Endothelial cell (in vitro differentiated cells): ENCODE measurements at regions not wholly inside any gene's neighbourhood (a gene's known extent, or its start where the extent isn't known, plus 50 kb on each side); places are given as distances from the start of the nearest gene placed in this dataset.

Source experiments
- DNase-seq: peaks from one replicate; pipeline ENCODE4 v3.0.0; 2021; ENCODE audit warnings: low spot score
- H3K27ac Mint-ChIP-seq: one replicate; pipeline ENCODE4 v1.8.0; 2021; ENCODE audit warnings: mixed read lengths, inconsistent platforms; ENCODE audit not compliant: unreplicated experiment
- H3K27me3 Mint-ChIP-seq: one replicate; pipeline ENCODE4 v1.8.0; 2021; ENCODE audit warnings: mild to moderate bottlenecking, moderate library complexity, mixed read lengths, inconsistent platforms; ENCODE audit not compliant: unreplicated experiment
- H3K36me3 Mint-ChIP-seq: one replicate; pipeline ENCODE4 v1.8.0; 2021; ENCODE audit warnings: mild to moderate bottlenecking, low read depth, mixed read lengths, inconsistent platforms; ENCODE audit not compliant: unreplicated experiment
- H3K4me1 Mint-ChIP-seq: one replicate; pipeline ENCODE4 v1.8.0; 2021; ENCODE audit warnings: mild to moderate bottlenecking, mixed read lengths, inconsistent platforms; ENCODE audit not compliant: unreplicated experiment
- H3K4me3 Mint-ChIP-seq: one replicate; pipeline ENCODE4 v1.8.0; 2021; ENCODE audit warnings: mild to moderate bottlenecking, mixed read lengths, inconsistent platforms; ENCODE audit not compliant: unreplicated experiment
- H3K9me3 Mint-ChIP-seq: one replicate; pipeline ENCODE4 v1.8.0; 2021; ENCODE audit warnings: mixed read lengths, inconsistent platforms; ENCODE audit not compliant: unreplicated experiment
- TF ChIP-seq, protein P1 (sequence below): fragments of 200-600 bp; sonication (generic); IDR thresholded peaks from one replicate; pipeline ENCODE4 v1.5.0; 2021; ENCODE audit warnings: antibody characterized with exemption; ENCODE audit not compliant: unreplicated experiment

DNA sequence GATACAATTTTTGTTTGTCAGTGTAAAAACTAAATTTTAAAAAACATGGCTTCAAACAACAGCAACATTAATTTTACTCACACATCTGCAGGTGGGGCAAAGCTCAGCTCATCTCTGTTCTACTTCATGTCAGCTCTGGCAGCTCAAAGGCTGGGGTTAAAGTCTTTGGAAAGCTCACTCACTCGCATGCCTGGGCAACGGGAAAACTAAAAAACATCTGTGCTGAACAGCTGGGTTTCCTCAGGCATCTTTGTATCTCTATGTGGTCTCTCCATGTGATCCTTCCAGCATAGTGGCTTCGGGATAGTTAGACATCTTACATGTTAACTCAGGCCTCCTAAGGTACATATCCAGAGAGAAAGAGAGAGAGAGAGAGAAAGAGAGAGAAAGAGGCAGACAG lies 499.6 kb downstream of the RFPL4B start:
- Mint-ChIP-seq H3K4me3 (no peak overlapping the region), H3K4me1 (peaks cover 2% of the 10 kb centered on the region), H3K27me3 (no peaks in the 10 kb centered on the region), H3K9me3 (no peaks in the 10 kb centered on the region), H3K27ac (no peak overlapping the region), H3K36me3 (no peaks in the 10 kb centered on the region)
- DNase-seq = no peak
- TF ChIP-seq, protein P1, sequence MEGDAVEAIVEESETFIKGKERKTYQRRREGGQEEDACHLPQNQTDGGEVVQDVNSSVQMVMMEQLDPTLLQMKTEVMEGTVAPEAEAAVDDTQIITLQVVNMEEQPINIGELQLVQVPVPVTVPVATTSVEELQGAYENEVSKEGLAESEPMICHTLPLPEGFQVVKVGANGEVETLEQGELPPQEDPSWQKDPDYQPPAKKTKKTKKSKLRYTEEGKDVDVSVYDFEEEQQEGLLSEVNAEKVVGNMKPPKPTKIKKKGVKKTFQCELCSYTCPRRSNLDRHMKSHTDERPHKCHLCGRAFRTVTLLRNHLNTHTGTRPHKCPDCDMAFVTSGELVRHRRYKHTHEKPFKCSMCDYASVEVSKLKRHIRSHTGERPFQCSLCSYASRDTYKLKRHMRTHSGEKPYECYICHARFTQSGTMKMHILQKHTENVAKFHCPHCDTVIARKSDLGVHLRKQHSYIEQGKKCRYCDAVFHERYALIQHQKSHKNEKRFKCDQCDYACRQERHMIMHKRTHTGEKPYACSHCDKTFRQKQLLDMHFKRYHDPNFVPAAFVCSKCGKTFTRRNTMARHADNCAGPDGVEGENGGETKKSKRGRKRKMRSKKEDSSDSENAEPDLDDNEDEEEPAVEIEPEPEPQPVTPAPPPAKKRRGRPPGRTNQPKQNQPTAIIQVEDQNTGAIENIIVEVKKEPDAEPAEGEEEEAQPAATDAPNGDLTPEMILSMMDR = no peak

DNA sequence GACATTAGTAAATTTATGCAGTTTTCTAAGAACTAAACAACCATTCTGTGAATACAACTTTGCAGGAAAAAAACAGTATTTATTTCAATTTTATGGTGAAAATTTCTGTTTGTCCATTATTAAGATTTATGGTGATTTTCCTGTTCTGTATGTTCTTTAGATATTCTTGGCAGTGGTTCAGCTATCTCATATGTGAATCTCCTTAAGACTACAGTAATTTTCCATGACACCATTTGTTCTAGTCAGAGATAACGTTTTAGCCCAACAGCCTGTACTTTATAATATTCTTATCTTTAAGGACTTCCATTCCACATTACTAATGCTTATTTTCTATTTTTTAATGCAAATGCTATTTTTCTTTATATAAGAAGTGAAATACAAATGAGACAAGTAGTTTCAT lies 504.0 kb downstream of the RFPL4B start:
- no peaks in the 10 kb centered on the region for H3K36me3 Mint-ChIP-seq
- H3K9me3 Mint-ChIP-seq = no peaks in the 10 kb centered on the region
- H3K4me1 Mint-ChIP-seq = no peaks in the 10 kb centered on the region
- DNase-seq = no peak
- H3K27me3 Mint-ChIP-seq = no peaks in the 10 kb centered on the region
- TF ChIP-seq, protein P1 = no peak
- no peak overlapping the region for H3K27ac Mint-ChIP-seq
- no peak overlapping the region for H3K4me3 Mint-ChIP-seq

DNA sequence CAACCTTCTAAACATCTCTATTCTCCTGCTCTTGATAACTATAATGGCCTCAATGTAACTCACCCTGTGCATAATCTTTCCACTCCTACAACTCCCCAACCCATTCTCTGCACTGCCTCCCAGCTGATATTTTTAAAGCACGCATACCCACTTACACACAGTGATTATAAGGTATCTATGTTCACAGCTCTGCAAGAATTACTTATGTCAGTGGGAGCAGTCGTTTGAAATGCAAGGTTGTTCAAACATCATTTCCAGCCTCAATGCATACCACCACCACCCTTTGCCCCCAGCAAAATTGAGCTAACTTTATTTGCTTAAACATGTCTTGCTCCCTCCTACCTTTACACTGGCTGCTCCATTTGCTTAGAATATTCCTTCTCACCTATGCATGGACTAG lies 506.0 kb downstream of the RFPL4B start:
- DNase-seq = no peak
- H3K36me3 Mint-ChIP-seq = no peaks in the 10 kb centered on the region
- TF ChIP-seq, protein P1 = no peak
- no peaks in the 10 kb centered on the region for H3K9me3 Mint-ChIP-seq
- H3K27ac Mint-ChIP-seq = no peak overlapping the region
- no peaks in the 10 kb centered on the region for H3K27me3 Mint-ChIP-seq
- no peak overlapping the region for H3K4me3 Mint-ChIP-seq
- H3K4me1 Mint-ChIP-seq = no peaks in the 10 kb centered on the region

DNA sequence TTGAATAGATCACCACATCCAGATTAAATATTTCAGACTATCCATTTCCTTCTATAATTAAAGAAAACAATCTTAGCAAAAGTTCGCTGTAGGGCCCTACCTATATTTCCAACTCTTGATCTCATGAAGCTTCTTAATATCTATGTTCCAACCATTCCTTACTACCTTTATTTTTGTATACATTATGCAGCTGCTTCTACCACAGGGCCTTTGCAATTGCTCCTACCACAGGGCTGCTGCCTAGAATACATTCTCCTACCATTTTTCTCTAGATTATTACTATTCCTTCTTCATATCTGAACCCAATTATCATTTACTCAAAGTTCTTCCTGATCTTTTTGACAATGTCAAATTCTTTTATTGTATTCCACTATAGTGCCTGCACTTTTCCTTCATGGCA lies 516.6 kb downstream of the RFPL4B start:
- no peak for DNase-seq
- Mint-ChIP-seq H3K27ac (no peak overlapping the region), H3K9me3 (no peaks in the 10 kb centered on the region), H3K4me3 (no peak overlapping the region), H3K27me3 (no peaks in the 10 kb centered on the region), H3K36me3 (no peaks in the 10 kb centered on the region), H3K4me1 (peaks cover 9% of the 10 kb centered on the region)
- TF ChIP-seq, protein P1 = no peak

DNA sequence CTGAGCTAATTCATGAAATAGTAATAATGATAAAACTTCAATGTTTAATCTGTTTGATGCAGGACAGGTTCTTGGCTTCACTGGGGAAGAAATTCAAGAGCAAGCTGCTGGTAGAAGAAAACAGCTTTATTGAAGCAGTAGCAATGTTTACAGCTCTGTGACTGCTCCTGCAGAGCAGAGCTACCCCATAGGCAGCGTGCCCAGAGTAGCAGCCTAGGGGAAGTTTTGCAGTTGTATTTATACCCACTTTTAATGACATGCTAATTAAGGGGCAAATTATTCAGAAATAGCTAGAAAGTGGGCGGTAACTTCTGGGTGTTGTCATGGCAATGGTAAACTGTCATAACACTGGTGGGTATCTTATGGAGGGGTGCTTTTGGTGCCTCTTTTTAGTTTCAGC lies 518.0 kb downstream of the RFPL4B start:
- peaks cover 3% of the 10 kb centered on the region for H3K4me1 Mint-ChIP-seq
- H3K9me3 Mint-ChIP-seq = no peaks in the 10 kb centered on the region
- H3K36me3 Mint-ChIP-seq = peaks cover 3% of the 10 kb centered on the region
- no peaks in the 10 kb centered on the region for H3K27me3 Mint-ChIP-seq
- no peak for DNase-seq
- H3K4me3 Mint-ChIP-seq = no peak overlapping the region
- TF ChIP-seq, protein P1 = no peak
- H3K27ac Mint-ChIP-seq = no peak overlapping the region
